GM21717 (cell line): ENCODE measurements at regions not wholly inside any gene's neighbourhood (a gene's known extent, or its start where the extent isn't known, plus 50 kb on each side); places are given as distances from the start of the nearest gene placed in this dataset.

Source experiments
- ATAC-seq: cut with Tn5 transposase; IDR thresholded peaks from one replicate; pipeline ENCODE4 v1.9.1; 2021; ENCODE audit warnings: mild to moderate bottlenecking, moderate library complexity; ENCODE audit not compliant: unreplicated experiment

GRCh38 chr12:4056910-4057845, 184.0 kb upstream of the PARP11 start:
- ATAC-seq: no peak

GRCh38 chr12:4054630-4055029, 181.4 kb upstream of the PARP11 start:
- ATAC-seq: no peak

DNA sequence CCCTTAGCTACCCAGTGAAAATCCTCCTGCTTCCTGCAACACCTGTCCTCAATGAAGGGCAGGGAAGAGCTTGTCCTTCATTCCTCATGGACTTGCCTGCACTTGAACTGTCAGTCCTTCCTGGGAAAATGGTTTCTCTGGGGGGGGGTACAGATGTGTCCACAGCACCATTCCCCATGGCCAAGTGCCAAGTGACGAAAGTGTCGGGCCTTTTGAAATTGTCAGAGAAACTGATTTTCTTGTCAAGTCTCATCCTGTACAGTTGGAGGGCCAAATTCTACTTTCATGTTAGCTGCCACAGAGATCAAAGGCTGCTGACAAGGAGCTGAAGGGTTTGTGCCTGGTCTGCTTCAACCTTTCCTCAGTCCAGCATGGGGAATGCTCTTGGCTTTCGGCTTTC, 179.5 kb upstream of the PARP11 start:
- no peak for ATAC-seq

- no peak for ATAC-seq
These were observed 178.4 kb upstream of the PARP11 start for GRCh38 chr12:4051596-4051995.

GRCh38 chr12:4050340-4050739, 177.1 kb upstream of the PARP11 start:
- ATAC-seq: no peak

DNA sequence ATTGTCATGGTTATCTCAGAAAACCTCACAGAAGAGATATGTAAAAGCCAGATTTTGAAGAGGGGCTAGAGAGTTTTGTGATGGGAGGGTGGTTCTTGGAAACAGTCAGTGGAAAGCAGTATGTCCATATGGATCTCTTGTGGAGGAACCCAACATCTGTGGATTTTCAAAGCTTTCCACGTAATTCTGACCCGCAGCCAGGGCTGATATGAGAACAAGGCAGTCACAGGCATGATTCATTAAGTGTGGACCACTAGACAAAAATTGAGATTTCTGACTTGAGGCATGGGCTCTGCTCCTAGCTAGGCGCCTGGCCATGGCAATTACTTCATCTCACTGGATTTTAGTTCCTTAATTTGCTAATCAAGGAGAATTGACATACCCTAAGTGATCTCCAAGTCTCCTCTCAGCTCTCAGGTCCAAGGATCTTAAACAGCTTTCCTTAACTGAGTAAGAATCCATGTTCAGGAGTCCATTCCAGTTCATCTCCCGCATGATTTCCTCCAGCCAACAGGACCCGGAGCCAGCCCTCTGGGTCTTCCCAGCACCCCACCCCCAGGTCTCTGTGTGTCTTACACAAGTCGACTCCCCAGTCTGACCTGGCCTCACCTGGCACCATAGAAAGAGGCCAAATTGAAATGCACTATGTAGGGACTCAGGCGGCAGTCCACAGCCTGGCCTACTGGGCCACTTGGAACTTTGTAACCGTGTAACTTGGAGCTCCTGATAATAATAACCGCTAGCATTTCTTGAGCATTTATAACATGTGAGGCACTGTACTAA, 176.3 kb upstream of the PARP11 start:
- no peak for ATAC-seq

- ATAC-seq: no peak
These were observed 174.2 kb upstream of the PARP11 start for GRCh38 chr12:4047421-4047820.

DNA sequence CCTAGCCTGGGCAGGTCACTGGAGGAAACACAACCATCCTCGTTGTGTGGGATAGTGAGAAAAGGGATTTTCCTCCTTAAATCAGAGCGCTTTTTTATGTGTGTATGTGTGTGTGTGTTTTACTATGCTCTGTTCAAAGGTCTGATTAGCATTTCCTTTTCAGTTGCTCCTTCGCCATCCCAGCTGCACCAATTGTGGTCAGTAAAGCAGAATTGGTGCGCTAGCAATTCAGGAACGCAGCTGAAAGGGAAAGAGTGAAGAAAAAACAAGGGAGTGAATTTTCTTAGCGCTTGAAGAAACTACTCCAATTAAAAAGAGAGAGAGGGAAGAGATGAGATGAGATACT, 173.3 kb upstream of the PARP11 start:
- no peak for ATAC-seq

GRCh38 chr12:4045786-4046494, 172.7 kb upstream of the PARP11 start:
- no peak for ATAC-seq

- ATAC-seq: no peak
These were observed 171.8 kb upstream of the PARP11 start for GRCh38 chr12:4044736-4045730.

GRCh38 chr12:4044101-4044500, 170.9 kb upstream of the PARP11 start:
- no peak for ATAC-seq

- no peak for ATAC-seq
These were observed 168.1 kb upstream of the PARP11 start for GRCh38 chr12:4041187-4041885.

DNA sequence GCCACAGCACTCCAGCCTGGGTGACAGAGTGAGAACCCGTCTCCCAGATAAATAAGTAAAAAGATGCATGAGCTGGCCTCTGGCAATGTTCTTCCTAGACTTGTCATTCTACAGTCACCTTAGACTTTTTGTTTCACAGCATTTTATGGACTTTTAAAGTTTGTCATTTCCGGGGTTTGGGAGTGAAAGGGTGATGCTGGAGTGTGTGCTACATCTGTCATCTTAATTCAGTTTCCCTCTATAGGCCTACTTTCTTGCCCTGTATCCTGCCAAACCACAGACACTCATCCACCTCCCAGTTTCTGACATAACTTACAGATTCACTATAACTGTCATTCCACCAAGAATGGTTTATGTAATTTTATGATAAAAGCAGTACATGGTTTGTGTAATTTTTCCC, 166.7 kb upstream of the PARP11 start:
- ATAC-seq: no peak

DNA sequence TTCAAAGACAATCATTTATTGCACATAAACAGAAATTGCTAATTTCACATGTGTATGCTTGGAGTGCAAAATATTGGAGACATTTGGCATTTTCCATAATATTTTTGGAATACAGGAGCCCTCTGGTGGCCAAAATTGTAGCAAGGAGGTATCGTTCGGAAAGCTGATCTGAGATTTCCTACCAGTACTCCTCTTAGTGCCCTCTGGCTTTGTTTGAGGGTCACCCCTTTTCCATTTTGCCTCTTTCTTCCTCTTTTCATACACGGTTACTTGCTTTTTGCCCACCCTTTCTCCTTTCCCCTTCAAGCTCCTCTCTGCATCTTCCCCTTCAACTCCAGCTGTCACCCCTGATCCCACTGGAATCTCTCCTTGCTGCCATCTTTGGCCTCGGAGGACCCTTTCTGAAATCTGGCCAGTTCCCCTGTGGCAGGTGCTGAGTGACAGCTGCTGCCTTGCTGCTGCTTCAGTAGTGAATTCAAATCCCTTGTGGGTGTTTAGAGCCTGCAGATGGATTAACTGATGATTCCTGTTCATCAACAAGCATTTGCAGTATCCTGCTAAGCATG, 164.6 kb upstream of the PARP11 start:
- ATAC-seq: no peak

GRCh38 chr12:4036671-4037271, 163.6 kb upstream of the PARP11 start:
- no peak for ATAC-seq

- no peak for ATAC-seq
These were observed 161.7 kb upstream of the PARP11 start for GRCh38 chr12:4034921-4035320.

GRCh38 chr12:4032924-4033615, 159.9 kb upstream of the PARP11 start:
- no peak for ATAC-seq

DNA sequence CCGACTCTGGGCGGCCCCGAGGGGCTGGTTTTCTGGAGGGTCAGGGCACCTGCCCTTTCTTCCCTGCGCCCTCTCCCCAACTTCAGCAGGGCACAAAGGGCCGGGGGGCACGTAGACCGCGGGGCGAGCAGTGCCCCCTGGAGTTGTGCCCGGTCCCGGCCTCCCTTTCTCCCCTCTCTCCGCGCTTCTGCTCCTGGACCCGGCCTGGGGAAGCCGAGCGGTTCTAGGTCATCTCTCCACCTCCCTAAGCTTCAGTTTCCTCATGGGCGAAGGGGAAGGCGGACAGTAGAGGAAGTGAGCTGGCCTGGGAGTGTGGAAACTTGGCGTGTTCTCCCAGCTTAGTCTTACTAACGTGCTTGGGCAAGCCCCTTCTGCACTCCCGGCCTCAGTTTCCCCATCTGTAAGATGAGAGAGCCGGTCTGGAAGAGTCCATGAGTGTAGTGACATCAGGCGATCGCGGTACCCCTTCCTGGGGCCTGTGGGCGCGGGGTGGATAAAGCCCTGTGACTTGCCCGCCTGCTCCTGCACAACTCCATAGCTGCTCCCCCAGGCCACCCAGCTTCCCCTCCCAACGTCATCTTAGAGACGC, 158.6 kb upstream of the PARP11 start:
- no peak for ATAC-seq
